MM.1S (cell line): ENCODE measurements at regions not wholly inside any gene's neighbourhood (a gene's known extent, or its start where the extent isn't known, plus 50 kb on each side); places are given as distances from the start of the nearest gene placed in this dataset.

Source experiments
- DNase-seq: peaks from one replicate; pipeline ENCODE4 v3.0.0-alpha.2; 2015
- H2AFZ ChIP-seq: fragments of 300-600 bp; sonication (generic); 2 replicates; pipeline ENCODE4 v1.6.0; 2016; ENCODE audit warnings: antibody characterized with exemption, low read length
- H3F3A ChIP-seq: fragments of 300-600 bp; sonication (generic); 2 replicates; pipeline ENCODE4 v1.6.1; 2016; ENCODE audit warnings: mild to moderate bottlenecking, antibody characterized with exemption, low read length, moderate library complexity, mixed read lengths; ENCODE audit not compliant: insufficient read depth
- H3K27ac ChIP-seq: fragments of 300-600 bp; sonication (generic); 2 replicates; pipeline ENCODE4 v1.5.1; 2016; ENCODE audit warnings: mild to moderate bottlenecking, low read length
- H3K27me3 ChIP-seq: fragments of 300-600 bp; sonication (generic); replicated peaks from 2 replicates; pipeline ENCODE4 v1.6.0; 2016; ENCODE audit warnings: low read length; ENCODE audit not compliant: insufficient read depth
- H3K36me3 ChIP-seq: fragments of 300-600 bp; sonication (generic); replicated peaks from 2 replicates; pipeline ENCODE4 v1.6.1; 2016; ENCODE audit warnings: mild to moderate bottlenecking, low read length, mixed read lengths; ENCODE audit not compliant: insufficient read depth
- H3K4me1 ChIP-seq: fragments of 300-600 bp; sonication (generic); 2 replicates; pipeline ENCODE4 v1.6.1; 2016; ENCODE audit warnings: low read length, mixed read lengths
- H3K4me2 ChIP-seq: fragments of 300-600 bp; sonication (generic); 2 replicates; pipeline ENCODE4 v1.6.0; 2016; ENCODE audit warnings: low read depth, low read length
- H3K4me3 ChIP-seq: fragments of 300-600 bp; sonication (generic); 2 replicates; pipeline ENCODE4 v1.5.1; 2016; ENCODE audit warnings: low read length, mixed read lengths
- H3K79me2 ChIP-seq: fragments of 300-600 bp; sonication (generic); 2 replicates; pipeline ENCODE4 v1.6.1; 2016; ENCODE audit warnings: mixed run types, low read length, mixed read lengths
- H3K9ac ChIP-seq: fragments of 300-600 bp; sonication (generic); 2 replicates; pipeline ENCODE4 v1.6.1; 2016; ENCODE audit warnings: low read length, mixed read lengths
- H3K9me2 ChIP-seq: fragments of 300-600 bp; sonication (generic); replicated peaks from 2 replicates; pipeline ENCODE4 v1.6.1; 2016; ENCODE audit warnings: mild to moderate bottlenecking, low read length, mixed read lengths; ENCODE audit not compliant: insufficient read depth
- H3K9me3 ChIP-seq: fragments of 300-600 bp; sonication (generic); replicated peaks from 2 replicates; pipeline ENCODE4 v1.6.1; 2016; ENCODE audit warnings: mild to moderate bottlenecking, low read length, mixed read lengths; ENCODE audit not compliant: insufficient read depth
- H4K20me1 ChIP-seq: fragments of 300-600 bp; sonication (generic); 2 replicates; pipeline ENCODE4 v1.6.1; 2016; ENCODE audit warnings: mild to moderate bottlenecking, low read length, moderate library complexity, mixed read lengths; ENCODE audit not compliant: insufficient read depth
- EZH2 ChIP-seq: fragments of 300-600 bp; sonication (generic); optimal IDR thresholded peaks from 2 replicates; pipeline ENCODE3; 2017; ENCODE audit warnings: low read depth, mild to moderate bottlenecking, antibody characterized with exemption, low read length, mixed read lengths
- EZH2phosphoT487 ChIP-seq: fragments of 300-600 bp; sonication (generic); IDR thresholded peaks from 2 replicates; pipeline ENCODE4 v1.6.1; 2018; ENCODE audit warnings: antibody characterized with exemption, low read length
- TF ChIP-seq, protein P1 (sequence below): fragments of 300-600 bp; sonication (generic); IDR thresholded peaks from 2 replicates; pipeline ENCODE4 v1.5.1; 2016; ENCODE audit warnings: antibody characterized with exemption, low read length, mixed read lengths

DNA sequence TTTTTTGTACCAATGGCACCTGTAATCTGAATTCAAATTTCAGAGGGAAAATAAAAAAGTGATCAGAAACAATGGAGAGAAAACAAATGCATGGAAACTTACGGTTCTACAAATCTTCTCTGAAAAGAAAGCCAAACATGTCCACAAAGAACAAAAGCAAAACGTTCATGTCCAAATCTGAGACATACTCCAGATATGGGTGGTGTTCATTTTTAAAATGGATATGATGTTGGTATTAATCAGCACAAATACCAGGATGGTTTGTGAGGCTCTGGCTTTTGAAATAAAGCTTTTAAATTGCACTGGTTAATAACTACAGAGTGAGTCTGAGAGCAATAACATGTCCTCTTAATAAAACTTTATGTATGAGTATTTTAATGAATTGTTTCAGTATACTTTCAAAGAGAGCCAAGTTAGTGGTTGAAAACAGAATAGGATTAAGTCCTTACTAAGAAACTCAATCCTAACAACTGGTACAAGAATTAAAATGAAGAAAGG is 366.4 kb downstream of the INHBA start:
- no peak overlapping the region for H3K4me3 ChIP-seq
- no peaks in the 10 kb centered on the region for H3F3A ChIP-seq
- H3K9me3 ChIP-seq = no peaks in the 10 kb centered on the region
- no peak overlapping the region for H3K4me2 ChIP-seq
- H3K9ac ChIP-seq = no peak overlapping the region
- no peak for TF ChIP-seq EZH2phosphoT487
- no peak for TF ChIP-seq EZH2
- TF ChIP-seq, protein P1, sequence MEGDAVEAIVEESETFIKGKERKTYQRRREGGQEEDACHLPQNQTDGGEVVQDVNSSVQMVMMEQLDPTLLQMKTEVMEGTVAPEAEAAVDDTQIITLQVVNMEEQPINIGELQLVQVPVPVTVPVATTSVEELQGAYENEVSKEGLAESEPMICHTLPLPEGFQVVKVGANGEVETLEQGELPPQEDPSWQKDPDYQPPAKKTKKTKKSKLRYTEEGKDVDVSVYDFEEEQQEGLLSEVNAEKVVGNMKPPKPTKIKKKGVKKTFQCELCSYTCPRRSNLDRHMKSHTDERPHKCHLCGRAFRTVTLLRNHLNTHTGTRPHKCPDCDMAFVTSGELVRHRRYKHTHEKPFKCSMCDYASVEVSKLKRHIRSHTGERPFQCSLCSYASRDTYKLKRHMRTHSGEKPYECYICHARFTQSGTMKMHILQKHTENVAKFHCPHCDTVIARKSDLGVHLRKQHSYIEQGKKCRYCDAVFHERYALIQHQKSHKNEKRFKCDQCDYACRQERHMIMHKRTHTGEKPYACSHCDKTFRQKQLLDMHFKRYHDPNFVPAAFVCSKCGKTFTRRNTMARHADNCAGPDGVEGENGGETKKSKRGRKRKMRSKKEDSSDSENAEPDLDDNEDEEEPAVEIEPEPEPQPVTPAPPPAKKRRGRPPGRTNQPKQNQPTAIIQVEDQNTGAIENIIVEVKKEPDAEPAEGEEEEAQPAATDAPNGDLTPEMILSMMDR = no peak
- H3K27ac ChIP-seq = no peak overlapping the region
- DNase-seq = no peak
- no peaks in the 10 kb centered on the region for H4K20me1 ChIP-seq
- H3K27me3 ChIP-seq = no peaks in the 10 kb centered on the region
- H3K36me3 ChIP-seq = no peaks in the 10 kb centered on the region
- H3K4me1 ChIP-seq = no peaks in the 10 kb centered on the region
- H2AFZ ChIP-seq = no peak overlapping the region
- no peaks in the 10 kb centered on the region for H3K79me2 ChIP-seq
- H3K9me2 ChIP-seq = no peaks in the 10 kb centered on the region

DNA sequence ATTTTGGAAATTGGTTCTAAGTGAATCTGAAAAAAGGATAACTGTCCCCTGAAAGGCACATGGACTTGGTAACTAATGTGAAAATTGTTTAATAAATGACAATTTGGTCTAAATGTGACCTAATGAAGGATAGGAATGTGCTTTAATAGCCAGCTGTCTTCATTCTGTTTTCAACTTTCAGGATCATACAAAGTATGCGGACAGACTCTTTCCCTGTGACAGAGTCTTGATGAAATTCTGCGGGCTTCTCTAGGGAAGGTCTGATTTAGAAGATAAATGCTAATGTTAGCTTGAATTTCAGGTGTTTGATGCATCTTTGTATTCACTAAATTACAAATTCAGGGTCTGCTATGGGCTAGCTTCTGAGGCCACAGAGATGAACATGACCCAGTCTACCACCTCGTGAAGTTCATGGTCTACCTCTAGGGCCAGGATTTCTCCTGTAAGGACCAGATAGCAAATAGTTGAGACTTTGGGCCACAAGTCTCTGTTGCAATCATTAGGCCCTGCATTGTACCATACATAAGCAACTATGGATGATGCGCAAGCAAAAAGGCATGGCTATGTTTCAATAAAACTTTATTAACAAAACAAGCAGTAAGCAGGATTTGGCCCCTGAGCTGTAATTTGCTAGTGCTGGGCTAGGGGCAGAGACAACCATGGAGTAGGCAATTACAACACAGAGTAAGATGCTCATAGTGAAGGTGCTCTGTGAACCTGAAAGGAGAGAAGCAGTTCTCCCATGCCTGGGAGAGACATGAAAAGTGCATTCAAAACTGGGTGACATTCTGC is 368.6 kb downstream of the INHBA start:
- no peaks in the 10 kb centered on the region for H3K79me2 ChIP-seq
- H3K4me2 ChIP-seq = no peak overlapping the region
- H2AFZ ChIP-seq = no peak overlapping the region
- no peaks in the 10 kb centered on the region for H3K27me3 ChIP-seq
- no peaks in the 10 kb centered on the region for H4K20me1 ChIP-seq
- no peak overlapping the region for H3K4me3 ChIP-seq
- H3K9me2 ChIP-seq = no peaks in the 10 kb centered on the region
- TF ChIP-seq, protein P1 = no peak
- TF ChIP-seq EZH2phosphoT487 (no peak), EZH2 (no peak)
- no peaks in the 10 kb centered on the region for H3K36me3 ChIP-seq
- no peaks in the 10 kb centered on the region for H3F3A ChIP-seq
- H3K27ac ChIP-seq = no peak overlapping the region
- no peaks in the 10 kb centered on the region for H3K4me1 ChIP-seq
- H3K9ac ChIP-seq = no peak overlapping the region
- no peaks in the 10 kb centered on the region for H3K9me3 ChIP-seq
- DNase-seq = no peak

DNA sequence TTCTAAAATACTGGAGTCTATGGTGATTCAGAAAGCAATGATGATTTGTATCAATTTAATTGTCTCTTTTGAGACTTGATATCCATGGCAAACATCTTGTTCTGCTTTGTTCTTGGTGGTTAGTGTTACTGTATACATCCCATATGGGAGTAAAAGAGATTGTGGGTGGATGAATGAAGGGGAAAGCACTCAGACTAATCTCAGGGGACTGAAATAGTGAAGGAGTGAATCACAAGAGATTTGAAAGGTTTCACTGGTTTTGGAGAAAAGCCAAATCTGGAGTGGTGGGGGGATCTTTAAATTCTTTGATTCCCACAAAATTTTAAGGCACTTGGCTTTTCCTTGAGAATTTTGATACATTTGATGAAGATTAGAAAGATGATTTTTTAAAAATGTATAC is 369.4 kb downstream of the INHBA start:
- Histone ChIP-seq H2AFZ (no peak overlapping the region), H3K4me3 (no peak overlapping the region), H3K4me1 (no peaks in the 10 kb centered on the region), H3K4me2 (no peak overlapping the region), H4K20me1 (no peaks in the 10 kb centered on the region), H3F3A (no peaks in the 10 kb centered on the region), H3K9ac (no peak overlapping the region), H3K36me3 (no peaks in the 10 kb centered on the region), H3K27ac (no peak overlapping the region), H3K9me2 (no peaks in the 10 kb centered on the region), H3K27me3 (no peaks in the 10 kb centered on the region), H3K9me3 (no peaks in the 10 kb centered on the region), H3K79me2 (no peaks in the 10 kb centered on the region)
- TF ChIP-seq EZH2 (no peak), EZH2phosphoT487 (no peak)
- TF ChIP-seq, protein P1 = no peak
- DNase-seq = no peak
